ENCODE measurements at regions not wholly inside any gene's neighbourhood (a gene's known extent, or its start where the extent isn't known, plus 50 kb on each side); places are given as distances from the start of the nearest gene placed in this dataset.

GRCh38 chr3:146313746-146314111 lies 62.8 kb upstream of the PLSCR4 start:
- TF ChIP-seq CTCF (conservative IDR thresholded peaks at IDR 0.05 in 1 of 2, IDR thresholded peaks at IDR 0.05 in 1 of 2; ENCODE audit: extremely low read depth in 1 of 2, insufficient read depth in 1 of 2, low read depth in 1 of 2, low read length in 2 of 2) (no peak), EZH2 (IDR thresholded peaks at IDR 0.05; ENCODE audit: borderline replicate concordance, low read length) (no peak)

Measured in mammary epithelial cell (primary cell).